Endothelial cell of umbilical vein (primary cell): ENCODE measurements at regions not wholly inside any gene's neighbourhood (a gene's known extent, or its start where the extent isn't known, plus 50 kb on each side); places are given as distances from the start of the nearest gene placed in this dataset.

Experiments
- BruUV-seq: library from RNA; stranded (reverse); fragments of 400-500 nt; replicated peaks from 2 replicates; lab custom pipeline; 2021; lab: Mats Ljungman, UMichigan
- CTCF ChIA-PET: fragments of 300-600, 350-600 bp; sonication (Branson Sonifier 250); formaldehyde crosslinking; loops from one replicate; lab custom pipeline; 2021; ENCODE audit warnings: antibody characterized with exemption, inconsistent platforms; lab: Charles Lee
- POLR2A ChIA-PET: fragments of 300-600, 350-600 bp; sonication (Branson Sonifier 250); formaldehyde crosslinking; loops from one replicate; lab custom pipeline; 2021; ENCODE audit warnings: antibody characterized with exemption, inconsistent platforms; lab: Charles Lee
- DNase-seq: peaks from one replicate; pipeline ENCODE4 v3.0.0-alpha.2; 2011; ENCODE audit warnings: low read depth, low spot score
- FAIRE-seq: peaks from 2 replicates; lab custom pipeline; 2011; peaks lifted over from hg19 to GRCh38; lab: Jason Lieb, UNC
- H2AFZ ChIP-seq: 2 replicates; pipeline ENCODE4 v1.6.0; 2012; ENCODE audit warnings: low read depth, low read length, control low read depth, inconsistent platforms
- H3K27ac ChIP-seq: 2 replicates; pipeline ENCODE4 v1.5.1; 2011; ENCODE audit warnings: low read depth, mild to moderate bottlenecking, control low read depth, low read length, moderate library complexity; ENCODE audit not compliant: insufficient read depth
- H3K27me3 ChIP-seq, 2 experiments: 2 replicates each; pipeline versions ENCODE4 v1.6.0 to v1.6.1; 2011; ENCODE audit warnings: low read length in 2 of 2, mixed read lengths in 1 of 2; ENCODE audit not compliant: control insufficient read depth in 2 of 2, insufficient read depth in 2 of 2
- H3K36me3 ChIP-seq, 2 experiments: 2 replicates in 1 of 2; 3 replicates in 1 of 2; pipeline ENCODE4 v1.5.1; 2011; ENCODE audit warnings: low read length in 2 of 2, mild to moderate bottlenecking in 1 of 2, moderate library complexity in 1 of 2; ENCODE audit not compliant: control insufficient read depth in 2 of 2, insufficient read depth in 2 of 2; ENCODE audit errors: extremely low read depth in 1 of 2
- H3K4me1 ChIP-seq: 3 replicates; pipeline ENCODE4 v1.5.1; 2011; ENCODE audit warnings: mild to moderate bottlenecking, low read length; ENCODE audit not compliant: control insufficient read depth, insufficient read depth; ENCODE audit errors: extremely low read depth
- H3K4me2 ChIP-seq: 2 replicates; pipeline ENCODE4 v1.6.1; 2011; ENCODE audit warnings: low read length, control low read depth, mixed read lengths; ENCODE audit not compliant: insufficient read depth
- H3K4me3 ChIP-seq, 3 experiments: fragments of 200-600 bp in 1 of 3; sonication (generic), shearing (Covaris generic) in 1 of 3; replicated peaks in 1 of 3; 2 replicates each; pipeline ENCODE4 v1.5.1; 2011 to 2016; ENCODE audit warnings: control low read depth in 3 of 3, low read length in 3 of 3, mild to moderate bottlenecking in 2 of 3, inconsistent platforms in 1 of 3, low read depth in 1 of 3, moderate library complexity in 1 of 3; ENCODE audit not compliant: insufficient read depth in 1 of 3
- H3K79me2 ChIP-seq: 2 replicates; pipeline ENCODE4 v1.6.0; 2012; ENCODE audit warnings: low read length, inconsistent platforms; ENCODE audit not compliant: control insufficient read depth, insufficient read depth
- H3K9ac ChIP-seq: replicated peaks from 2 replicates; pipeline ENCODE3; 2011; ENCODE audit warnings: low read length, control low read depth; ENCODE audit not compliant: insufficient read depth; ENCODE audit errors: extremely low read depth
- H3K9me1 ChIP-seq: replicated peaks from 3 replicates; pipeline ENCODE4 v1.6.0; 2011; ENCODE audit warnings: mild to moderate bottlenecking, low read length; ENCODE audit not compliant: control insufficient read depth, insufficient read depth; ENCODE audit errors: extremely low read depth
- H3K9me3 ChIP-seq: replicated peaks from 2 replicates; pipeline ENCODE4 v1.5.1; 2012; ENCODE audit warnings: low read length, inconsistent platforms; ENCODE audit not compliant: control insufficient read depth, insufficient read depth
- H4K20me1 ChIP-seq: replicated peaks from 2 replicates; pipeline ENCODE3; 2011; ENCODE audit warnings: mild to moderate bottlenecking, low read length; ENCODE audit not compliant: control insufficient read depth, insufficient read depth; ENCODE audit errors: extremely low read depth
- FOS ChIP-seq: IDR thresholded peaks from 2 replicates; pipeline ENCODE4 v1.6.1; 2011; ENCODE audit warnings: mild to moderate bottlenecking, low read length, moderate library complexity, borderline replicate concordance; ENCODE audit not compliant: insufficient read depth
- JUN ChIP-seq: IDR thresholded peaks from 2 replicates; pipeline ENCODE4 v1.6.1; 2011; ENCODE audit warnings: borderline replicate concordance, low read depth; ENCODE audit not compliant: insufficient read length, insufficient read depth
- MAX ChIP-seq: IDR thresholded peaks from 2 replicates; pipeline ENCODE4 v1.6.1; 2011; ENCODE audit not compliant: insufficient read depth, insufficient read length
- MYC ChIP-seq: IDR thresholded peaks from one replicate; pipeline ENCODE4 v1.6.1; 2011; ENCODE audit warnings: mild to moderate bottlenecking, low read depth, low read length
- POLR2A ChIP-seq: IDR thresholded peaks from 2 replicates; pipeline ENCODE4 v1.6.1; 2012; ENCODE audit warnings: low read depth, mild to moderate bottlenecking, control low read depth, low read length
- POLR2AphosphoS5 ChIP-seq: IDR thresholded peaks from 2 replicates; pipeline ENCODE4 v1.6.1; 2012; ENCODE audit warnings: low read depth, mild to moderate bottlenecking, control low read depth, low read length, moderate library complexity; ENCODE audit not compliant: insufficient read depth
- dilution Hi-C: fragments of 300-500 bp; cut with MboI; formaldehyde crosslinking; loops from one replicate; pipeline ENCODE4 v1.15.0; 2019; ENCODE audit warnings: low sequenced_read_pairs; ENCODE audit not compliant: extremely low pct_ligation_motif_present
- intact Hi-C: fragments of 100-400 bp; cut with micrococcal nuclease; formaldehyde crosslinking; loops from one replicate; pipeline ENCODE4 v1.10.0; 2022
- TF ChIP-seq, protein P1 (sequence below), 2 donors: IDR thresholded peaks; 1 replicate in 1 of 2; 2 replicates in 1 of 2; pipeline ENCODE4 v1.5.1; 2011; ENCODE audit warnings: low read length in 2 of 2, mild to moderate bottlenecking in 2 of 2, moderate library complexity in 2 of 2, control low read depth in 1 of 2, inconsistent platforms in 1 of 2, low read depth in 1 of 2; ENCODE audit not compliant: insufficient read depth in 1 of 2; ENCODE audit errors: extremely low read depth in 1 of 2

DNA sequence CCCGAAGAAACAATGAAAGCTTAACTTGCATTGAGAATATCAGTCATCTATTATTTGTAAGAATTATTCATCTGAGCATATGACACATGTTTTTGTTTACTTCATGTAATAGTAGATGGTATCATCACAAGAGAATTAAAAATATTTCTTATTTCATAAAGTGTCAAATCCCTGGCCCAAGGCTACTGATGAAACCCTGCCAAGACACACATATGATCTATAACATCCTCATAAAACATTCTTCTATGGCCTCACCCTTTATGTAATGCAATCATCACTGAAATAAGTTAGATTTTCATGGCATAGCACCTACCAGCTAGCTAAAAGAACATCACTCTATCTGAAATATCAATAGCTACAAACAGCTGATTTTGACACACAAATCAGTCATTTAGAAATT is 385.6 kb upstream of the PHF14 start:
- POLR2A ChIA-PET = no interaction called here
- FAIRE-seq (no peak), DNase-seq (no peak)
- no peaks in the 10 kb centered on the region for H3K36me3 ChIP-seq
- BruUV-seq = no TSS peak
- no peaks in the 10 kb centered on the region for H3K79me2 ChIP-seq
- intact Hi-C loops = no loop called here
- no peaks in the 10 kb centered on the region for H3K9me1 ChIP-seq
- H3K4me1 ChIP-seq = no peaks in the 10 kb centered on the region
- no peak overlapping the region for H3K4me2 ChIP-seq
- no peaks in the 10 kb centered on the region for H3K27me3 ChIP-seq
- TF ChIP-seq MAX (no peak), POLR2A (no peak), POLR2AphosphoS5 (no peak), FOS (no peak), MYC (no peak)
- TF ChIP-seq, protein P1, sequence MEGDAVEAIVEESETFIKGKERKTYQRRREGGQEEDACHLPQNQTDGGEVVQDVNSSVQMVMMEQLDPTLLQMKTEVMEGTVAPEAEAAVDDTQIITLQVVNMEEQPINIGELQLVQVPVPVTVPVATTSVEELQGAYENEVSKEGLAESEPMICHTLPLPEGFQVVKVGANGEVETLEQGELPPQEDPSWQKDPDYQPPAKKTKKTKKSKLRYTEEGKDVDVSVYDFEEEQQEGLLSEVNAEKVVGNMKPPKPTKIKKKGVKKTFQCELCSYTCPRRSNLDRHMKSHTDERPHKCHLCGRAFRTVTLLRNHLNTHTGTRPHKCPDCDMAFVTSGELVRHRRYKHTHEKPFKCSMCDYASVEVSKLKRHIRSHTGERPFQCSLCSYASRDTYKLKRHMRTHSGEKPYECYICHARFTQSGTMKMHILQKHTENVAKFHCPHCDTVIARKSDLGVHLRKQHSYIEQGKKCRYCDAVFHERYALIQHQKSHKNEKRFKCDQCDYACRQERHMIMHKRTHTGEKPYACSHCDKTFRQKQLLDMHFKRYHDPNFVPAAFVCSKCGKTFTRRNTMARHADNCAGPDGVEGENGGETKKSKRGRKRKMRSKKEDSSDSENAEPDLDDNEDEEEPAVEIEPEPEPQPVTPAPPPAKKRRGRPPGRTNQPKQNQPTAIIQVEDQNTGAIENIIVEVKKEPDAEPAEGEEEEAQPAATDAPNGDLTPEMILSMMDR (IDR thresholded peaks at IDR 0.05; ENCODE audit: extremely low read depth in 1 of 2, insufficient read depth in 1 of 2, low read depth in 1 of 2, low read length in 2 of 2) = no peak
- dilution Hi-C loops = no loop called here
- no peak overlapping the region for H3K9ac ChIP-seq
- H3K4me3 ChIP-seq = no peak overlapping the region
- H3K27ac ChIP-seq = no peak overlapping the region
- CTCF ChIA-PET = no interaction called here
- H4K20me1 ChIP-seq = no peaks in the 10 kb centered on the region
- H2AFZ ChIP-seq = no peak overlapping the region
- peaks cover 2% of the 10 kb centered on the region for H3K9me3 ChIP-seq

GRCh38 chr7:10592604-10593003 is 381.1 kb upstream of the PHF14 start:
- DNase-seq = no peak
- ChIA-PET POLR2A (no interaction called here), CTCF (interaction anchor here (0.7 kb wide), 1 partner anchor 1843 kb away, joined by 4 read pairs; no protein-coding TSS in a partner anchor)
- H3K79me2 ChIP-seq = no peaks in the 10 kb centered on the region
- FAIRE-seq = no peak
- no peak overlapping the region for H3K4me2 ChIP-seq
- TF ChIP-seq JUN (no peak), FOS (no peak), MYC (no peak)
- TF ChIP-seq, protein P1 (IDR thresholded peaks at IDR 0.05; ENCODE audit: extremely low read depth in 1 of 2, insufficient read depth in 1 of 2, low read depth in 1 of 2, low read length in 2 of 2) = no peak
- intact Hi-C loops (no loop called here), dilution Hi-C loops (no loop called here)
- BruUV-seq = no TSS peak
- H3K9me1 ChIP-seq = no peaks in the 10 kb centered on the region
- H3K27ac ChIP-seq = no peak overlapping the region
- H3K9ac ChIP-seq = no peak overlapping the region
- H3K4me1 ChIP-seq = no peaks in the 10 kb centered on the region
- H3K4me3 ChIP-seq = no peak overlapping the region
- peaks cover under 1% of the 10 kb centered on the region for H3K9me3 ChIP-seq
- no peaks in the 10 kb centered on the region for H3K27me3 ChIP-seq
- H3K36me3 ChIP-seq = no peaks in the 10 kb centered on the region
- H4K20me1 ChIP-seq = no peaks in the 10 kb centered on the region
- H2AFZ ChIP-seq = no peak overlapping the region
